Stimulated activated CD4-positive, alpha-beta T cell treated with anti-CD3 and anti-CD28 coated beads, Interleukin-4, amount 100 ng/mL, for 4 hours (primary cell): ENCODE measurements at regions not wholly inside any gene's neighbourhood (a gene's known extent, or its start where the extent isn't known, plus 50 kb on each side); places are given as distances from the start of the nearest gene placed in this dataset.

Source experiments
- DNase-seq, 2 experiments: peaks; one replicate each; pipeline ENCODE4 v3.0.0-alpha.2; 2020

- DNase-seq = no peak
These were observed 257.7 kb upstream of the MARCKS start for GRCh38 chr6:113599444-113599843.

GRCh38 chr6:113600551-113601339 lies 256.4 kb upstream of the MARCKS start:
- no peak for DNase-seq

GRCh38 chr6:113607821-113608545 lies 249.2 kb upstream of the MARCKS start:
- no peak for DNase-seq

- no peak for DNase-seq
These were observed 246.7 kb upstream of the MARCKS start for GRCh38 chr6:113610377-113610988.

- DNase-seq = no peak
These were observed 240.4 kb upstream of the MARCKS start for GRCh38 chr6:113616701-113617274.

GRCh38 chr6:113619077-113619476 lies 238.1 kb upstream of the MARCKS start:
- DNase-seq = no peak

- no peak for DNase-seq
These were observed 236.8 kb upstream of the MARCKS start for GRCh38 chr6:113620386-113620785.

- no peak for DNase-seq
These were observed 234.9 kb upstream of the MARCKS start for GRCh38 chr6:113622254-113622653.

- no peak for DNase-seq
These were observed 234.0 kb upstream of the MARCKS start for GRCh38 chr6:113623129-113623528.

- DNase-seq = no peak
These were observed 231.3 kb upstream of the MARCKS start for GRCh38 chr6:113625850-113626249.

GRCh38 chr6:113626475-113626874 lies 230.7 kb upstream of the MARCKS start:
- DNase-seq = no peak

- no peak for DNase-seq
These were observed 229.7 kb upstream of the MARCKS start for GRCh38 chr6:113627480-113627879.

GRCh38 chr6:113629256-113629655 lies 227.9 kb upstream of the MARCKS start:
- no peak for DNase-seq

- no peak for DNase-seq
These were observed 227.0 kb upstream of the MARCKS start for GRCh38 chr6:113629975-113630737.

GRCh38 chr6:113630738-113631535 lies 226.2 kb upstream of the MARCKS start:
- DNase-seq = peak in 1 of 2 experiments; percentile 15

GRCh38 chr6:113631666-113632065 lies 225.5 kb upstream of the MARCKS start:
- no peak for DNase-seq

- peak; percentile 14 to 37 for DNase-seq
These were observed 224.8 kb upstream of the MARCKS start for GRCh38 chr6:113632220-113632864.

- DNase-seq = no peak
These were observed 223.5 kb upstream of the MARCKS start for GRCh38 chr6:113633638-113634037.

- no peak for DNase-seq
These were observed 222.6 kb upstream of the MARCKS start for GRCh38 chr6:113634352-113635163.

GRCh38 chr6:113635222-113635986 lies 221.7 kb upstream of the MARCKS start:
- no peak for DNase-seq
